ENCODE measurements at regions not wholly inside any gene's neighbourhood (a gene's known extent, or its start where the extent isn't known, plus 50 kb on each side); places are given as distances from the start of the nearest gene placed in this dataset.

- dilution Hi-C loops (cut with MboI; ENCODE audit: extremely low pct_ligation_motif_present, low sequenced_read_pairs): no loop called here
- Histone ChIP-seq H3K27ac (ENCODE audit: control insufficient read depth, insufficient read depth, low read length) (no peak overlapping the region), H3K4me3 (ENCODE audit: control insufficient read depth in 2 of 3, extremely low read depth in 1 of 3, insufficient read depth in 2 of 3, low read depth in 1 of 3, low read length in 3 of 3) (no peak overlapping the region), H3K9me1 (ENCODE audit: control insufficient read depth, extremely low read depth, insufficient read depth, low read length) (no peaks in the 10 kb centered on the region), H2AFZ (ENCODE audit: control insufficient read depth, low read length) (no peak overlapping the region), H3K4me2 (ENCODE audit: control insufficient read depth, extremely low read depth, insufficient read depth, low read depth, low read length) (no peak overlapping the region), H3K79me2 (ENCODE audit: control insufficient read depth, insufficient read depth, low read length) (no peaks in the 10 kb centered on the region), H3K9me3 (ENCODE audit: control insufficient read depth, low read depth, low read length) (peaks cover 11% of the 10 kb centered on the region), H3K27me3 (ENCODE audit: control insufficient read depth, extremely low read depth, insufficient read depth, low read length) (no peaks in the 10 kb centered on the region), H3K9ac (ENCODE audit: control insufficient read depth, extremely low read depth, insufficient read depth, low read length) (no peak overlapping the region), H3K36me3 (ENCODE audit: control insufficient read depth in 2 of 2, extremely low read depth in 1 of 2, insufficient read depth in 2 of 2, low read length in 2 of 2) (no peaks in the 10 kb centered on the region), H3K4me1 (ENCODE audit: control insufficient read depth, extremely low read depth, insufficient read depth, low read length) (no peaks in the 10 kb centered on the region), H4K20me1 (ENCODE audit: control insufficient read depth, extremely low read depth, insufficient read depth, low read length) (no peaks in the 10 kb centered on the region)
- TF ChIP-seq EZH2 (IDR thresholded peaks at IDR 0.05; ENCODE audit: low read length) (no peak), CTCF (optimal IDR thresholded peaks at IDR 0.05 in 1 of 3, IDR thresholded peaks at IDR 0.05 in 1 of 3, conservative IDR thresholded peaks at IDR 0.05 in 1 of 3; ENCODE audit: extremely low read depth in 1 of 3, insufficient read depth in 2 of 3, low read length in 3 of 3) (no peak)
- DNase-seq (ENCODE audit: low read depth, low spot score): no peak
- no peak for FAIRE-seq
Observed at GRCh38 chr18:78085241-78086185, 835.9 kb downstream of the GALR1 start.

- Histone ChIP-seq H3K9ac (ENCODE audit: control insufficient read depth, extremely low read depth, insufficient read depth, low read length) (no peak overlapping the region), H4K20me1 (ENCODE audit: control insufficient read depth, extremely low read depth, insufficient read depth, low read length) (no peaks in the 10 kb centered on the region), H3K4me2 (ENCODE audit: control insufficient read depth, extremely low read depth, insufficient read depth, low read depth, low read length) (no peak overlapping the region), H3K4me3 (ENCODE audit: control insufficient read depth in 2 of 3, extremely low read depth in 1 of 3, insufficient read depth in 2 of 3, low read depth in 1 of 3, low read length in 3 of 3) (no peak overlapping the region), H3K9me3 (ENCODE audit: control insufficient read depth, low read depth, low read length) (peaks cover 11% of the 10 kb centered on the region), H3K27me3 (ENCODE audit: control insufficient read depth, extremely low read depth, insufficient read depth, low read length) (no peaks in the 10 kb centered on the region), H2AFZ (ENCODE audit: control insufficient read depth, low read length) (no peak overlapping the region), H3K4me1 (ENCODE audit: control insufficient read depth, extremely low read depth, insufficient read depth, low read length) (no peaks in the 10 kb centered on the region), H3K79me2 (ENCODE audit: control insufficient read depth, insufficient read depth, low read length) (no peaks in the 10 kb centered on the region), H3K36me3 (ENCODE audit: control insufficient read depth in 2 of 2, extremely low read depth in 1 of 2, insufficient read depth in 2 of 2, low read length in 2 of 2) (no peaks in the 10 kb centered on the region), H3K9me1 (ENCODE audit: control insufficient read depth, extremely low read depth, insufficient read depth, low read length) (no peaks in the 10 kb centered on the region), H3K27ac (ENCODE audit: control insufficient read depth, insufficient read depth, low read length) (no peak overlapping the region)
- FAIRE-seq (no peak), DNase-seq (ENCODE audit: low read depth, low spot score) (no peak)
- no peak for TF ChIP-seq CTCF (optimal IDR thresholded peaks at IDR 0.05 in 1 of 3, IDR thresholded peaks at IDR 0.05 in 1 of 3, conservative IDR thresholded peaks at IDR 0.05 in 1 of 3; ENCODE audit: extremely low read depth in 1 of 3, insufficient read depth in 2 of 3, low read length in 3 of 3)
- TF ChIP-seq EZH2 (IDR thresholded peaks at IDR 0.05; ENCODE audit: low read length): no peak
- dilution Hi-C loops (cut with MboI; ENCODE audit: extremely low pct_ligation_motif_present, low sequenced_read_pairs): no loop called here
Observed at GRCh38 chr18:78086931-78087330, 837.3 kb downstream of the GALR1 start.

All from keratinocyte (primary cell).